ENCODE measurements at regions not wholly inside any gene's neighbourhood (a gene's known extent, or its start where the extent isn't known, plus 50 kb on each side); places are given as distances from the start of the nearest gene placed in this dataset.

- TF ChIP-seq CTCF (IDR thresholded peaks at IDR 0.05; ENCODE audit: insufficient read depth, low read length, poor library complexity, severe bottlenecking) (no peak), EZH2phosphoT487 (conservative IDR thresholded peaks at IDR 0.05; ENCODE audit: low read length) (no peak)
These were observed 407.6 kb upstream of the HS6ST1 start for GRCh38 chr2:128726236-128726635.
